GM18517 (cell line): ENCODE measurements at regions not wholly inside any gene's neighbourhood (a gene's known extent, or its start where the extent isn't known, plus 50 kb on each side); places are given as distances from the start of the nearest gene placed in this dataset.
"Not testable (repeated sequence)": the region's sequence is repeated elsewhere in the genome, so short reads cannot be mapped to it uniquely, and the experiment has no call there.

Source experiments
- ATAC-seq: cut with Tn5 transposase; IDR thresholded peaks from one replicate; pipeline ENCODE4 v1.9.1; 2021; ENCODE audit warnings: mild to moderate bottlenecking, moderate library complexity; ENCODE audit not compliant: unreplicated experiment

DNA sequence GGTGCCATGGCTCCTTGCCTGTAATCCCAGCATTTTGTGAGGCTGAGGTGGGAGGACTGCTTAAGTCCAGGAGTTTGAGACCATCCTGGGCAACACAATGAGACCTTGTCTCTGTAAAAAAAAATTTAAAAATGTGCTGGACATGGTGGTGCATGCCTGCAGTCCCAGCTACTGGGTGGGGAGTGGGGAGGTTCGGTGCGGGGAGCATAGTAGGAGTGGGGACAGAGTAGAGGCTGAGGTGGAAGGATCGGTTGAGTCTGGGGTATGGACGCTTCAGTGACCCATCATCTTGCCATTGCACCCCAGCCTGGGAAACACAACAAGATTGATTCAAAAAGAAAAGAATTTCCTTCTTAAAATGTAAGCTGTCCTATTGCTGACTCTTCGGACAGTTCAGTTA lies 1490.0 kb upstream of the GBE1 start:
- ATAC-seq: no peak

DNA sequence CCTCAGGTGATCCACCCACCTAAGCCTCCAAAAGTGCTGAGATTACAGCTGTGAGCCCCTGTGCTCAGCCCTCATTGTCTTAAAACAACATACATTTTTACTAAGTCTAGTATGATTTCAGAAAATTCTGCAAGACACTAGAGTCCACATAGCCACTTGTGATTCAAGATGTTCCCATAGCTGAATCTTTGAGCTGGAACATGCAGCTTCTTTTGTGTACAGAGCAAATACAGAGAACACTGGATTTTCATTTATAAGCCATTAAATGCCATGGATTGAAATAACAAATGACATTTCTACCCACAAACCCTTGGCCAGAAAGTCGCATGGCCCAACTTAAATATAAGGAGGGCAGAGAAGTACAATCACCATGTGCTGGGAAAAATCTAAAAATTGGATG lies 1489.2 kb upstream of the GBE1 start:
- ATAC-seq: no peak

DNA sequence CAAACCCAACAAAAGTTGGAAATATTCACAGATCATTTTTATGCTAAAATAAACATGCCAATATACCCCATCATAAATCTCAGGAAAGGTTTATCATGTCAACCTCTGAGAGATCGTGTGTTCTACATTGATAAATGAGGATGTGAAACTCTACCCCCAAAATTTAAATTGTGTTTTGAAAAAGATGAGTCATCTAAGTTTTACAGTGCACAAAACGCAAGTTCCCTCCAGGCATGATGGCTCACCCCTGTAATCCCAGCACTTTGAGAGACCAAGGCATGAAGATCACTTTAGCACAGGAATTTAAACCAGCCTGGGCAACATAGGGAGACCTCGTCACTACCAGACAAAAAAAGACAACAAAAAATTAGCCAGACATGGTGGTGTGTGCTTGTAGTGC lies 1487.0 kb upstream of the GBE1 start:
- no peak for ATAC-seq

DNA sequence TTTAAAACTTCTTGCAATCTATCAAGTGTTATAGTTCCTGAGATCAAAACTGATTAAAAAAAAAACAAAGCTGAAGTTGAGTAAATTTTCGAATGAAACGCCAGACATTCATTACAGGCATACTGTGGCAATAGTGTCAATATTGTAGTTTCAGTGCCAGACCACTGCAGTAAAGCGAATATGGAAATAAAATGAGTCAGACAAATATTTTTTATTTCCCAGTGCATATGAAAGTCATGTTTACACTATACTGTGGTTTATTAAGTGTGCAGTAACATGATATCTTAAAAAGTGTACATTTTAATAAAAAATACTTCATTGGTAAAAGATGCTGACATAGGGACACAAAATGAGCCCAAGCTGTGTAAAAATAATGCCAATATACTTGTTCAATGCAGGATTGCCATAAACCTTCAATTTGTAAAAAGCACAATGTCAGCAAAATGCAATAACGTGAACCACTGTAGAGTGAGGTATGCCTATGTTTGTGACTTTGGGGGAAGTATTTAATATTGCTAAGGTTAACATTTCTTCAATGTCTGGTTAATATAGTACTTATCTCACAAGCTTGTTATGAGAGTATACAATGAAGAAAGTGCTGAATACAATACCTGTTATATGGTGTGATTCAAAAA lies 1473.9 kb upstream of the GBE1 start:
- ATAC-seq: no peak

DNA sequence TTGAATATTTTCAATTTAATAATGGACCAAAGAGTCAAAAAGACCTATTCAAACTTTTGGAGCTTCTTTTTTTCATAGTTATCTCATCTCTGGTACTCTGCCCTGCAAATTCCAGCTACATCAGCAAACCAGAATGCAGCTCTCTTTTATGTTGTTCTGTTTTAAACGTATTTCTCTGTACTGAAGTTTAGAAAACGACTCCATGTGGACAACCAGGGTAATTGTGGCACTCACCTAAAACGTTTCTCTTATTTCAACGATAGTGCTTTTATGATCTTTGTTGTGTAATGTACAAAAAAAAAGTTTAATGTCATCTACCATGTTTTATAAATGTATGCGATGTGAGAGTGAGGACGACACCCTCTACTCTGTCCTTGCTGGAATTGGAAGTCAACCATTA lies 1472.3 kb upstream of the GBE1 start:
- no peak for ATAC-seq

DNA sequence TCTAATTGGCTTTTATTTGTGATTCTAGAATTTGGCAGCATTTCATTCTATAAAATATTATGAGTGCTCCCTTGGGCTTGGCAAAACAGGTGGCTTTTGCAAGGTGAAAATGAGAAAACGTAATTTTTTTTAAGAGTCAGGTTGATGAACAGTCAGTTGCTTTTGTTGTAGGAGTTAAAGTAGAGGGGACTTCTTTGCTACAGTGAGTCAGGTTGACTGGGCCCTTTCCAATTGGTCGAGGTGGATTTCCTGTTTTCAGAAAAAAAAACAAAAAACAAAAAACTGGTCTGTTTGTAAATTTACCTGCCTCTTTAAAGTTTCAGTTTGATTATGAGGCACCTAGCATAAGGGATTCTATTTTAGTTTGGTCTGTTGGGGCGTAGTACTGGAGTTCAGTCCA lies 1469.4 kb upstream of the GBE1 start:
- no peak for ATAC-seq

DNA sequence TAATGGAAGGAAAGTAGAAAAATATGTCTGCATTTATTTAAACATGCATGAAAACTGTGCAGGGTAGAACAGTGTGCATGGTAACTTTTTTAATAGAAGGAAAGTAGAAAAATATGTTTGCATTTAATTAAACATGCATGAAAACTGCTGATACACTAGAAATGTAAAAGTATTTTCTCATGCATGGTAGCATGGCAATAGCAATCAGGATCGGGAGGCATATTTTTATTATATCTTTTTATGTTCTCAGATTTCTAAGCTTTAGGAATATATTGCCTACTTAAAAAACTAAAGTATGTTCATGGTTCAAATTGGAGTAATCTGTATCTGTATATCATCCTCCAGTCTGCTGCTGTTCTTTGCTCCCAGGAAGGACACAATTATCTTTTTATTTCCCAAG lies 1468.9 kb upstream of the GBE1 start:
- ATAC-seq: no peak

DNA sequence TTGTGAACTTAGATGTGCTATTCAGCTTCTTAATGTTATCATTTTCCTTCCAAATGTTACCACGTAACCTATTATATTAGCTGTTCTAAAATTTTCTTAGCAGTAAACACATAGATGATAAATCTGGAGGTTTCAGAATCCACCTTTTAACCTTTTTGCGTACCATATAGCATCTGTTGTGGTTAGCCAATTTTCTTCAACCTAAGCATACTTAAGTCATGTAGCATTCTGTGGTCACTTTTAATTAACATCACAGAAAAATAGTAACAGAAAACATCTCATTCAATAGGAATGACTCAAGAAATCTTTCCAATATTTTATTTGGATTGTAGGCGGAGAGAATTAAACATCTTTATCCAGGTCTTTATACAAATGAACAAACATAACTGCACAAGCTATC lies 1465.3 kb upstream of the GBE1 start:
- ATAC-seq: no peak

DNA sequence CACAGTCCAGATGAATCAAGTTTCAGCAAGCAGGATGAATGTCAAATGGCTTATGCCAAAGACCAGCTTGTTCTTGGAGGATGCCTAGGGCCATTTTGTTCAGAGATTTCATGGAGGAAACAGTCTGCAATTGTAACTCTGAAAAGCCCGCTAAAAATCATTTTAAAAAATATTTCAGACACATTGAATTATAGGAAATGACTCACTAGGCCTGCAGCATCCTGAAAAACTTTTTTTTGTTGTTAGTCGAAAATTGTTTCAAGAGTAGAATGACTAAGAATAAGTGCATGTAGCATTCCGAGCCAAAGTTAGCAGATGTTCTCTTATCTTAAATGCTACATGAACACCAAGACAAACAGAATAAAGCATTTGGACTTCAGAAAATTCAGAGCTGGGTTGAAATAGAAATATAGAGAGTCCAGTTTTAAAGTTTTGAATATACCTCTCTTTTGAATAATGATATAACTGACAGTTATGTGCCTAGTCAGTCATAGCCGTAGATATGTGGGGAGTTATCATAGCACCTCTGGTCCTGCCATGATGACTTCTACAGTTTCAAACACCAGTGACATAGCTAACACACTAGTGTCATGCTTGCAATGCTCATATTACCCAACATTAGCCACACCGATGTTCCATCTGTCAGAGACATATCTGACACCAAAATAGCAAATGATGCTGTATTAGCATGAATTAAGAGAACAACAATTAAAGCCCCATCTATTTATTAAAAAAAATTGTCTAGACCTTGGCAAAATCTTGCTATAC lies 1462.8 kb upstream of the GBE1 start:
- ATAC-seq: no peak

DNA sequence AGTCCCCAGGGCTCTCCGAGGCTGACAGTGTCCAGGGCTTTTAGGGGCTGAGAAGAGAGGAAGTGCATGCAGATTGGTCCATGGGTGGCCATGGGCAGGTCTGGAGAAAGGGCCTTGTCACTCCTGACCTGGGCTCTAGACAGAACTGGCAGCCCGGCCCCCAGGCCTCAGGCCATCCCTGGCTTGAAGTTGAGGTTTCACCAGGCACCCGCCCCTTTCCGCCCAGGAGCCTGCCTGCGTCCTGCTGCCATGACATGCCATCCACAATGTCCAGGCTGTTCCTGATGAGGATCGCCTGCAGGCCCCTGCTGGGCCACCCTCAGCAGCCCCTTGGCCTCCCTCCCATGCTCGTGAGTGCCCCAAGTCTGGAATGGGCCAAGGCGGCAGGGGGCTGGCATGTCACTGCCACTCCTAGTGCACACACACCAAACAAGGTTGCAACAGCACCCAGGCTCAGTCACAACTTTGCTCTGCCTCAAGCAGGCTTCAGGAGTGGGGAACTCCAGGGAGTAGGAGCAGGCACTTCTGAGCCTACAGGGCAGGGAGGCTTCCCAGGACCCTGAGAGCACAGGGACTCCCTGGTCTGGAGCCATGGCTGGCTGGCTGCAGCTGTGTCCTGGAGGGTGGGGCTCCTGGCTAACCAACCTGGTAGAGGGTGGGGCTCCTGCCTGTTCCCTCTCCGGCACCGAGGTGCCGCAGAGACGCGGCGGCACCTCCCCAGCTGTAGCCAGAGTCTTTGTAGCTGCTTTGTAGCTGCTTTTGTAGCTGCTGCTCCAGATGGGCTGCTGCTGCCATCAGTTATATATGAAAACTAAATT lies 1457.1 kb upstream of the GBE1 start:
- ATAC-seq: no peak

DNA sequence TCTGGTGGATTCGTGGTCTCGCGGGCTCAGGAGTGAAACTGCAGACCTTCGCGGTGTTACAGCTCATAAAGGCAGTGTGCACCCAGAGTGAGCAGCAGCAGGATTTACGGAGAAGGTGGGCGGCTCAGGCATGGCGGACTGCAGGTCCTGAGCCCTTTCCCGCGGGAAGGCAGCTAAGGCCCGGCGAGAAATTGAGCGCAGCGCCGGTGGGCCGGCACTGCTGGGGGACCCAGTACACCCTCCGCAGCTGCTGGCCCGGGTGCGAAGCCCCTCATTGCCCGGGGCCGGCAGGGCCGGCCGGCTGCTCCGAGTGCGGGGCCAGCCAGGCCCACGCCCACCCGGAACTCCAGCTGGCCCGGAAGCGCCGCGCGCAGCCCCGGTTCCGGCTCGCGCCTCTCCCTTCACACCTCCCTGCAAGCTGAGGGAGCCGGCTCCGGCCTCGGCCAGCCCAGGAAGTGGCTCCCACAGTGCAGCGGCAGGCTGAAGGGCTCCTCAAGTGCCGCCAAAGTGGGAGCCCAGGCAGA lies 1456.2 kb upstream of the GBE1 start:
- ATAC-seq: not testable (repeated sequence)

DNA sequence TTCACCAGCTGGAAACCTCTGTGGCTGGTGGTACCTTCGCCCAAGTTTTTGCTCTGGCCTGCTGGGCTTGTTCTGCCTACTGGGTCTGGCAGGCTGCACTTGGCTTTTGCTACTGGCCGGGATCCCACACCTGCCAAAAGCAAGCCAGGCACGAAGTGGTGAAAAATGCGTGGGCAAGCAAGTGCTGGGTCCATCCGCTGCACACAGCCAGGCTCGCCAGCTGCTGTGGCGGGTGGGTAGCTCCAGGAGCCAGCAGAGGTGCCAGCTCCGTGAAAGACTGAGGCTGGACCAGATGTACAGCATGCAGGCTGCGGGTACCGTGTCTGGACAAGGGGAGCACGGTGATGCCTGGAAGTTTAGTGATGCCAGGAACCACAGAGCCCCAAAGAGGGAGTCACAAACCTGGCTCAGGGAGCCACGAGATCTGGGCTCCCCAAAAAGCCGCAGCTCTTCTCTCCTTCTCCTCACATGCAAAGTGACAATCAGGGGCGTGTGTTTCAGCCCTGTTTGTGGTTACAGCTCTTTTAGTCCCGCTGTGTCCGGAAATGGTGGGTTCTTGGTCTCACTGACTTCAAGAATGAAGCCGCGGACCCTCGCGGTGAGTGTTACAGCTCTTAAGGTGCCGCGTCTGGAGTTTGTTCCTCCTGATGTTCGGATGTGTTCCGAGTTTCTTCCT lies 1455.6 kb upstream of the GBE1 start:
- no peak for ATAC-seq

DNA sequence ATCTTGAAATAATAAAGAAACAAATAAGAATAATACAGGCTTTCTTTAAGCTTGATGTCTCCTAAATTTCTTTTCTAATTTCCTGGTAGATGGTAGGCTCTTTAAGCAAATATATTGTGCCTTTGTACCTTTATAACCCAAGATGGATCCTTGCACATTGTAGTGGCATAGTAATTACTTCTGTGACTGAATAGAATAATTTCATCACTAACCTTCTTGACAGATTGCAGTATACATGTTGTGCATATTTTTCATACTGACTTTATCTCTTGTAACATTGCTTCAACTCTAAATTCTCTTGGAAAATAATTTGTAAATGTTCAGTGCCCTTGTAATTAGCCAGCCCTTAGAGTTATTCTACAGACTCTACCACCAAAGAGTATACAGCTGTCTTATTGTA lies 1433.8 kb upstream of the GBE1 start:
- ATAC-seq: no peak

DNA sequence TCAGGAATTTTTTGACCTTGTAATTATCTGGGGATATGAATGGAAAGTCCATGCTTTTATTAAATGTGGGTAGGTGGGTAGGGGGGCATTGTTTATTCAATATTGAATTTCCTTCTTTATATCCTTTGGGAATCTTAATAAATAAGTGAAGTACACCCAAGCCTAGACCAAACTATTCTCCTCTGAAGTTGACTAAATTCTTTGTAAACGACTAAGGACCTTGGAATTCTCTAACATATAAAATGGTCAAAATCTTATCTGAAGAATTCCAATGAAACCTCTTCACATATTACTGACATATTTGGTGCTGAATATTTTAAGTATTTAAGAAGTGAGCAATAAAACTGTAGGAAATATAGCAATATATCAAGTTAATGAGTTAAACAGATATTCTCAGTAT lies 1432.1 kb upstream of the GBE1 start:
- no peak for ATAC-seq

DNA sequence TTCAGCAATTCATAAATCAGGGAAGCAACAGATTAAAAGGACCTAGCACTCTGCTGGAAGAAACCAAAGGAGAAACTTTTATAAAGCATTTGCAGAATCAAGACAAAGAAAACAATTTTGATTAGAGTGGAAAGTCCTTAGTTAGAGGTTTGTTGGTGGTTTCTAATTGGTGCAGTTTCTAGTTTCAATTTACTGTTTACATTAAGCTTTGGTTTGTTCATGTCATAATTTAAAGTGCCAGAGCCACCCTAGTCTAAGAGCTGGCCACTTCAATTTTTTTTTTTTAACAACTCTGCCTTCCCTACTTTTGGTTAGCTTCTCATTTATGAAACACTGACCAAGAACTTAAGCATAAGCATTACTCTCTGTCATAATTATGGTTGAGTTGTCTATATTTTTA lies 1428.2 kb upstream of the GBE1 start:
- ATAC-seq: no peak

DNA sequence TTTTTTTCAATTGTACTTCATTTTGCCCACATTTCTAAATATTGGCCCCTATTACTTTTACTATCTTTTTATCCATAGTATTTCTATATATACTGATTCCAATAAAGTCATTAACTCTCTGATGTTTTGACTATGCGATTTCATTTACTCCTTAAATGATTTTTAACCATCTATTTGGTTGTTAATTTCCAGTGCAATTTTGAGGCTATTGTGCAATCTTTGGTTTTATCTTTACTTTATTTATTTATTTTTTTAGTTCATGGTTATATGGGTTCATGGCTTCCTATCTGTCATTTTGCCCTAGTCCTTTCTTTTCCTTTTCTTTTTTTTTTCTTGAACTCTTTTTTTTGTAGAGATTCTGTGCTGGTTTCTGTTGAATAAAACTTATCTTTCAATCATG lies 1408.0 kb upstream of the GBE1 start:
- no peak for ATAC-seq

DNA sequence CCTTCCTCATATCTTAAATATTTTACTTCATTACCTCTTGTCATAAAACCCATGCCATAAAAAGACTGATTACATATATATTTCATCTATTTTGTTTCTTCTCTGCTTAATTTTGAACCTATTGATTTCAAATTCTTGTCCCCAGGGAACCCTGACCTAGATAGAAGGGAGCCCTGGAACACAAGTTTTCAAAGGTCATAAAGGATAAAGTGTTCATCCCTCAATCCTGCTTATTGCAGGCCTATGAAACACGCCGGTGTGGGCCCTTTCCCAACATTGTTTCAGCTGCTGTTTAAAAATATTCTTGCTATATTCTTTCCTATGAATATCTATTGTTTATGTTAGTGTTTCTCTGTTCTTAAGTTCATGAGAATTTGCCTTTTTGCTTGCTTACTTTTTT lies 1389.5 kb upstream of the GBE1 start:
- ATAC-seq: no peak

DNA sequence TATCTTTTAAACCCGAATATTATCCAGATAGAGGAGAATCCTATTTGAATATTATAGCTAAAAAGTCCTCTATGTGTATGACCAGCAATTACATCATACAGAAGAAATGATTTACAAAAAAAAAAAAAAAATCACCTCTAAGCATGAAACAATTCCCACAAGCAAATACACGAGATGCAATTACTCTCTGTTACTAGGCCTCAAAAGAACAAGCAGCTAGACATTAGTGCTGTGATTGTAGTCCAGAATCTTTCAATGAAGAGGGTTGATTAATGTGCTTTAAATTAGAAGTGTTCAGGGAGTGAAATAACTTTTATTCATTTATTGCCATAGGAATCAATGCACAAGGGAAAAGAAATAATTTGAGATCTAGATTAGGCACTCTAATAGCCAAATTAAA lies 1379.5 kb upstream of the GBE1 start:
- ATAC-seq: no peak

DNA sequence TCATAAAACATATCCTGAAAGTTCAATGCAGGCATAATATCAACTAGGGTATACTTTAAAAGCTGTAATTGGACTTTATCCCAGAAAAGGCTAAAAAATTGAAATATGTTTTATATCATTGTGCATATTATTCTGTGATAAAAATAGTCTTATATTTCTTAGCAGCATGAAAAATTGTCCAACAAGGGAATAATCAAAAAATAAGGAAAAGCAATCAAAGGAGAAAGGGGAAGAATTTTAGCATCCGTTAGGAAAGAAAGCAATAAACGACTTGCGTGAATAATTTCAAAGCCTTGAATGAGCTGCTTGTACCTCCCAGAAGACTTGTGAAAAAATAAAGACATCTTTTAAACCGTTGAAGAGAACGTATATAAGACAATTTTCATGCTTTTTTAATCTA lies 1369.8 kb upstream of the GBE1 start:
- no peak for ATAC-seq

DNA sequence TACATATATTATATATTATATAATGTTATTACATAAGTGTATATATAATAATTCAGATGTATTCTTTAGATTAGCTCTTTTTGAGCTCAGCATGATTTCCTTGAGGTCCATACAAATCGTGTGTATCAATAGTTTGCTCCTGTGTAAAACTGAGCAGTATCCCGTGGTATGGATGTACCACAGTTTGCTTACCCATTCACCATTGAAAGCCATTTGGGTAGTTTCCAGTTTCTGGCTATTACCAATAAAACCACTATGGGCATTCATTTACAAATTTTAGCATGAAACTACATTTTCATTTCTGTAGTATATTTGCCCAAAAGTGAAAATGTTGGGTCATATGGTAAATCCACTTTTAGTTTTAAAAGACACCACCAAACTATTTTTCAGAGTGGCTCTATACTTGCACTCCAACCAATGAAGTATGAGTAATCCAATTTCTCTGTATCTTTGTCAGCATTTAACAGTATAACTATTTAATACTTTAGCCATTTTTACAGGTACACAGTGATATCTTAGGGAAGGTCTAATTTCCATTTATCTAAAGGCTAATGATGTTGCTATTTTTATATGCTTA lies 1361.4 kb upstream of the GBE1 start:
- ATAC-seq: no peak

DNA sequence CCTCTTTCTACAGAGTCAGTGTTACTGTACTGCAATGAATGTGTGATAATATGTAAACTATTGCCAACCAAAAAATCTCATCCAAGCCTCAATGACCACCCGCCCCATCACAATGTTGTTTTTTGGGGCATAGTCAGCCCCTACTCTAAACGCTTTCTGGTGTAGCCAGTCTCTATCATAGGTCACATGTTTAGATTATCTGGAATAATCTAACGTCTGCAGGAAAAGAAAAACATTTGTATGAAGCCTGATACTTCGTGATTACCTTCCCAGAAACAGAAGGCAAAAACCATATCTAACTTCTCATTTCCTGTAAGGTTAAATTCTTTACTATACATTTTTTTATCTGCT lies 1331.8 kb upstream of the GBE1 start:
- no peak for ATAC-seq
